ENCODE measurements at regions not wholly inside any gene's neighbourhood (a gene's known extent, or its start where the extent isn't known, plus 50 kb on each side); places are given as distances from the start of the nearest gene placed in this dataset.

DNA sequence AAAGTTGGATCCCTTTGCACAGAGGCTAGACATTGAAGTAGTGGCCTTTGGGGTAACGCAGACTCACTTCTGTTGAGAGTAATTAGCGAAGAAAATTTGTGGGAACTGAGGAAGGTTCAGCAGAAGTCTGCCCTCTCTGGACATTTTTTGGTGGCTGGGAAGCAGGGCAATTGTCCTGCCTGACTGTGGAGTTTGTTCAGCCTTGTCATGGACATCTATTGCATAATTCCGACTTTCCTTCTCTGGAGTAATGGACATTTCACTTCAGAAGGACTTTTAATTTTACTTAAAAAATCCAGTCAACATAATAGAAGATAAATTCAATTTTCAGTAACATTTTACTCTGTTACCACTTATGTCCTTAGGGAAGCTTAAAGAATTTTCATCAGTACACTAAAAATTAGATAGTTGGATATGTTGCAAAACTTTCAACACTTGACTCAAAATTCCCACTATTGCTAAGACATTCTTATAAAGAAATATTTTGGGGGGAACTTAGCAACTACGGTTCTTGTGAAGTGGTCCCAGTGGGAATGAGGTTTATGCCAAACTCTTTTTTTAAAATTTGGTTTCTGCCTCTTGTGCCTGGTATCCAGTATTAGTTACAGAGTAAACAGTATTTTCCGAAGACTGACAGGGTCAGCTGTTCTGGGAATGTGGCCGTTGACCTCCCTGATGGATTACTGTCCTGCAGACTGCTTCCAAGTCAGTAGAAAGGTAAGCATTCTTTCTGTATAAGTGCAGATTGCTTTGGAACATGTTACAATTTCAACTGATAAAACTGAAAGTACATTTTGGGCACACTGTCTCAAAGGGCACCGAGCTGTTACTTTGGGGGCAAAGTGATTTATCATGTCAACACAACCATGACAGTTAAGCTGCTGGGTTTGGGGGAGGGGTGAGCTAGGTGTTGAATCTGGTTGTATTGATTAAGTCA lies 100.6 kb upstream of the MLIP start:
- no peak for DNase-seq (ENCODE audit: low spot score)

DNA sequence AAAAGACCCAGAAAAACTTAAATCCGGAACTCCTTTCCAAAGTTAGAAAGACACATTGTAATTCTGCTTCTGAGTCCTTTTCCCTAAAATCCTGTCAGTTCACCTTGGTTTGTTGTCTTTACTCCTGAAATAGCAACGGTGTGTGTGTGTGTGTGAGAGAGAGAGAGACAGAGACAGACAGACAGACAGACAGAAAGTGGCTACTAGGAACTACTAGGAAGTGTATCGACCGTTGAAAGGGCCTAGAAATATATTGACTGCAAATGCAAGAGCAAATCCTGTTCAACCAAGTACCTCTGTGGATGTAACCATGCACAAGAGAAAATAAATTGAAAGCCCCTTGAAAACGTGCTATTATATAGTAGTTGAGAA lies 100.0 kb upstream of the MLIP start:
- no peak for DNase-seq (ENCODE audit: low spot score)

DNA sequence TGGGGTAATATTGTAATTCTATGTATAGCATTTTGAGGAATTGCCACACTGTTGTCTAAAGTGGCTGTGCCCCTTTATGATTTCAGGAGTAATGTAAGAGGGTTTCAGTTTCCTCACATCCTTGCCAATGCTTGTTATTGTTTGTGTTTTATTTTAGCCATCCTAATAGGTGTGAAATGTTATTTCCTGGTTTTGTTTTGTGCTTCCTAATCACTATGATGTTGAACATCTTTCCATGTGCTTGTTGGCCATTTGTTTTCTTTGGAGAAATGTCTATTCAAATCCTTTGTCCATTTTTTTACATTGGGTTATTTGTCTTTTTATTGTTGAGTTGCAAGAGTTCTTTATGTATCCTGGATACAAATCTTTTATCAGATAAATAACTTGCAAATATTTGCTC lies 97.3 kb upstream of the MLIP start:
- no peak for DNase-seq (ENCODE audit: low spot score)

DNA sequence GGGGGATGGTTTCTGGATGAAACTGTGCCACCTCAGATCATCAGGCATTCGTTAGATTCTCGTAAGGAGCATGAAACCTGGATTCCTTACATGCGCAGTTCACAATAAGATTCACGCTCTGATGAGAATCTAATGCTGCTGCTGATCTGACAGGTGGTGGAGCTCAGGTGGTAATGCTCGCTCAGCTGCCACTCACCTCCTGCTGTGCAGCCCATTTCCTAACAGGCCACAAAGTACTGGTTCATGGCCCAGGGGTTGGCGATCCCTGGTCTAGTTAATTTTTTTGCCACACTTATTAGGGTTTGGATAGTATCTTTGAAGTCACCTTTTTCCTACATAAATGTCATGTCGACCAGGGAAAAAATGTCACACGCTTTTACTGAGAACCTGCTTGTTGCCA lies 96.8 kb upstream of the MLIP start:
- no peak for DNase-seq (ENCODE audit: low spot score)

DNA sequence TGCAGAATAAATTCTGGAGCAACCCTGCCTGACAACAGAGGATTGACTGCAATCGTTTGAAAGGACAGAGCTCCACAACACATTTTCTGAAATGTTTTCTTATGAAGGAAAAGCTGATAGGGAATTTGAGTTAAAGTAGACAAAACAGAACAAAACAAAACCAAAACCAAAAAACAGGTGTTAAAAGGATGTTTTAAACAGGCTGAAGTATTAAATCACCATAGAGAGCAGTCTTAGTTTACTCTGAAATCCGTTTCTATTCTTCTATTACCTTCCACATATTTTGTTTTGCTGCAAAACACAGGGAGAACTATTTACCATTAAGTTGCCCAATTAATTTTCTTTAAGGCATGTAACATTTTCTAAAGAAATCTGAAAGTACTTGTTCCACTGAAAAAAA lies 93.4 kb upstream of the MLIP start:
- DNase-seq (ENCODE audit: low spot score) = no peak

DNA sequence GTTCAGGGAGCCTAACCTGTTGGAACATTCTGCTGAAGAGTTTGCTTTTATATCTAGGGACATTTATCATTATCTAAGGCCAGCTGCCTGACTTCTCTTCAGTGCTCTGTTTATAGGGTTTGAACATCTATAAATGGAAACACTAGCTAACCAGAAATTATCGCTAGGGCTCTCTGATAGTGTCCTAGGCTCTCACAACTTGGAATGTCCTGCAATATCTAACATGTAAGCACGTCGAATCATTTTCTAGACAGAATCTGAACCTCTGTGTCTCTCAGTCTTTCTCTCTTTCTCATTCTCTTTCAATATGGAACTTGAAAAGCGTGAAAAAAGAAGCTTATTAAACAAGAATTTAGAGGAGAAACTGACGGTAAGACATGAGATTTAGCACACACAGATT lies 92.5 kb upstream of the MLIP start:
- DNase-seq (ENCODE audit: low spot score) = no peak

DNA sequence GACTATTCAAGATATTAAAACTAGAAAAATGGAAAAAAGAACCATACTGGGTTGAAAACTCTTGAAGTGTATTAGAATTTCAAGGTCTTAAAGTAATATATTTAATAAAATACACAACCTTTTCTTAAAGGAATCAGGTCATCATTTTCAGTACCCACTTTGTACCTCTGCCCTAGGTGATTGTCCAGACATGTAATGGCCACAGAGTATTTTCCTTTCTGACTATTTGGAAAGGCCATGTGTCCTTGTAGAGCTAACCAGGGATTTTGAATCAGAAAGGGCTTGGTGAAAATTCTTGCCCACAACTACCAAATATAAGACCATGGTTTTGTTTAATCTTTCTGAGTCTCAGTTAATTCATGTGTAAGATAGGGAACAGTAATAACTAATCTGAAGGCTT lies 91.4 kb upstream of the MLIP start:
- DNase-seq (ENCODE audit: low spot score) = no peak

DNA sequence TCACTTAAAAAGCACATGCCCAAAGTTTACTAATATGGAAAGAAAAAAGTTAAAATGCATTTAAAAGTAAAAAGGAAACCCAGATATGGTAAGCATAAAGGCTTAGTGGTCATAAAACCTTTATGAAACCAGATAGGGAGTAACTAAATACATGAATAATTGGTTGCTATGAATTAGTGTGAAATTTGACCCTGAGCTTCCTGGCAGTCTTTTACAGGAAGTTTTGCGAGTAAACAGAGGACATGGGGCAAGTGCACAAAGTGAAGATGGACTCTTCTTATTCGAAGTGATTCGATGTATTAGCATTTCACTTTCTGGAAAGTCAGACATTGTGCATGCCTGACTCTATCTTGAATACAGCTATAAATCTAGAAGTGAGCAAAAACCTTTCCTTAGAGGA lies 90.9 kb upstream of the MLIP start:
- DNase-seq (ENCODE audit: low spot score) = no peak

DNA sequence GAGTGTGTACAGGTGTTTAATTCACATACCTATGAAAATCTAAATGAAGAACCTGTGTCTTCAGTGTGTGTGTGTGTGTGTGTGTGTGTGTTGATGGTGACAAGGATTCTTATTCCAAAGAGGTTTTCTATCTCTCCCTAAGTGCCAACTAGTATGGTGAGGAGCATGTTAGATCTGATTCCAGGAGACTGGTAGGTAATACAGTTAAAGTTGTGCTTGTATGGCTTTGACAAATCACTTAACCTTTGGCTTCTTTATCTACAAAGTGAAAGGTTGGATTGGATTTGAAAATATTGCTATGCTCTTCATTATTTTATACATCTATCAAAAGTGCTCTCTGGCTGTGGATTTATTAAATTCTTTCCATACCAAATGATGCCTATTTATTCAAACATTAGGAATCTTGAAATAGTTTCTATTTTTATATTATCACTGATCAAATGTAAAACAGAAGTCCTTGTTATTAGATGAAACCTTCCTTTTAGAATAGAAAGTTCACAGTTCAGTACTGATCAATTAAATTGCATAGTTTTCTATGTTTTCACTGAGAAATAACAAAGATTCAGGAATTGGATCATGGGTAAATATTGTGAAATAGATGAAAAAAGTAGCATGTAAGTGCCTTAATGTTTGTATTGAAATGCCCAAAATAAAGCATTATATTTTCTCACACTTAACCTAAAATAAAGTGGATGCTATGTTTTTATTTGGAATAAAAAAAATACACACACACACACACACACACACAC lies 84.4 kb upstream of the MLIP start:
- no peak for DNase-seq (ENCODE audit: low spot score)

DNA sequence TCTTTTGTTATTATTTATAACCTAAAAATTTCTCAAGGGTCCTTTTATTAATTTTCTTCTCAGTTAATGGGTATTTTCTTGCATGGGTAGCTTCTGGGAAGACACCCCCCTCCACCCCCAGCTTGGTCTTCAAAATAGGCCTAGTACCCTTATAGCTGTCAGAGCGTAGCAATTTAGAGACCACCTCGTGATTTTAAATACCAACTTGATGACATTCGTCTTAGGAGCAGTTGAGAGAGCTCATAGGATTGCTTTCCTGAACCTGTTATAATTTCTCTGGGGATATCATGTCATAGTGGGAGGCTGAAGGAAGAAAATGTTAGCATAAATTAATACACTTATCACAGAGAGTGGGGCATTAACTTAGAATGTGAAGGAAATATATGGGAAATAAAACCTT lies 83.1 kb upstream of the MLIP start:
- no peak for DNase-seq (ENCODE audit: low spot score)

DNA sequence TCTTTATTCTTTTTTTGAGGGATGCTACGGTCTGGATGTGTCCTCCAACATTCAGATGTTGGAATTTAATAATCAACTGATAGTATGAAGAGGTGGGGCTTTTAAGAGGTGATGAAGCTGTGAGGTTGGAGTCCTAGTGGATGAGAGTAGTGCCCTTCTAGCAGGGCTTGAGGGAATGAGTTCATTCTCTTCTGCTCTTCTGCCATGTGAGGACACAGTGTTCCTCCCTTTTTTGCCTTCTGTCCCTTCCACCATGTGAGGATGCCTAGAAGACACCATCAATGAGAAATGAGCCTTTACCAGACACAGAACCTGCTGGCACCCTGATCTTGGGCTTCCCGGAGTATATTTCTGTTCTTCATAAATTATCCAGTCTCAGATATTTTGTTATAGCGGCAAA lies 82.1 kb upstream of the MLIP start:
- no peak for DNase-seq (ENCODE audit: low spot score)

DNA sequence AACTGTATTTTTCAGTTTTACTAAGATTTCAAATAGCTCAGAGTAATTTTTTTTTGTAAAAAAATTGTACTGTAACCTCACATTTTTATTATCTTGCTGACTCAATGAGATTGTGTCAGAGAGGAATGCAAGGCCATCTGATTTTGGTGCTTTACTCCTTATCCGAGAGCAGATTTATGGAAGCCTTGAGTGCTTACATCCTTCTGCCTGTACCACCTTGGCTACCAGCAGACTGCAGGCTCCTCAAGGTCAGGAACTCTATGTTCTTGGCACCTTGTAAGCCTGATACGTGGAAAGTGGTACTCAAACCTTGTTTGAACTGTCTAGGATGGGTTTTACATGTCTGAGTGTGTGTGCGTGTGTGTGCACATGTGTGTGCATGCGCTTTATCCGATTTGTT lies 80.1 kb upstream of the MLIP start:
- DNase-seq (ENCODE audit: low spot score) = no peak

DNA sequence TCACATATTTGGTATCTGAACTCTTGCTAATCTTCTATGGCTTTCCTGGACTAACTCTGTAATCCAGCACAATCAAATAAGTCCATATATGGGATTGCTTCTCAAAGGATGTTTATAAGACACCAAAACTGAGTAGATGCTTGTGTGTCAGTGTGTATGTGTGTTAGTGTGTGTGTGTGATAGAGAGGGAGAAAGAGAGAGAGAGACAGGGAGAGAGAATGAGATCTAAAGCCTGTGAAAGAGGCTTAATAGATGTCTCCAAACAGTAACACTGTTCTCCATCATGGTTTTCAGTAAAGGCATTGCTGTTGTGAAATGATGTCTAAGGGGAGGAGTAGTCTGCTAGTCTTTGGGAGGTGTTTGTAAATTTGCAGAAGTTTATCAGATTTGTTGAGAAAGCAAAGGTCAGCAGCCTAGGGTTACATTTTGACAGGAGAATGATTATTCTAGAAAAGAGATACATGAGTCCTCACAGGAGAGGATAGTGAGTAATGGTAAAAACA lies 73.9 kb upstream of the MLIP start:
- no peak for DNase-seq (ENCODE audit: low spot score)

DNA sequence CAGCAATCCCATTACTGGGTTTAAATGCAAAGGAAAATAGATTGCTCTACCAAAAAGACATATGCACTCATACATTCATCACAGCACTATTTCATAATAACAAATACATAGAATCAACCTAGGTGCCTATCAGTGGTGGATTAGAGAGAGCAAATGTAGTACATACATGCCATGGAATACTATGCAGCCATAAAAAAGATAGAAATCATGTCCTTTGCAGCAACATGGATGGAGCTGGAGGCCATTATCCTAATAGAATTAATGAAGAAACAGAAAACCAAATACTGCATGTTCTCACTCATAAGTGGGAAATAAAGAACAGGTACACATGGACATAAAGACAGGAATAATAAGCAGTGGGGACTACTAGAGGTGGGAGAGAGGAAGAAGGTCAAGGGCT lies 70.7 kb upstream of the MLIP start:
- no peak for DNase-seq (ENCODE audit: low spot score)

DNA sequence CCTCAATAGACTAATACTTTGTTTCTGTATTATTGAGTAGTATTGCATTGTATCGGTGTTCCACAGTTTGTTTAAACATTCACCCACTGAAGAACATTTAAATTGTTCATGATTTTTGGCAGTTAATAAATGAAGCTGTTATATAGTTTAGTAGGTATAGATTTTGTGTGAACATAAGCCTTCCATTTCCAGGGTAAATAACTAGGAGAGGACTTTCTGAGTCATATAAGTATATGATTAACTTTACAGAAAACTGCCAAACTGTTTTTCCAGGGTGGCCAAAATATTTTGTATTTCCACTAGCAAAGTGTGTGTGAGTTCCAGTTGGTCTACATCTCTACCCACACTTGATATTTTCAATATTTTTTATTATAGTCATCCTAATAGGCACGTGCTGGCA lies 70.0 kb upstream of the MLIP start:
- DNase-seq (ENCODE audit: low spot score) = no peak

DNA sequence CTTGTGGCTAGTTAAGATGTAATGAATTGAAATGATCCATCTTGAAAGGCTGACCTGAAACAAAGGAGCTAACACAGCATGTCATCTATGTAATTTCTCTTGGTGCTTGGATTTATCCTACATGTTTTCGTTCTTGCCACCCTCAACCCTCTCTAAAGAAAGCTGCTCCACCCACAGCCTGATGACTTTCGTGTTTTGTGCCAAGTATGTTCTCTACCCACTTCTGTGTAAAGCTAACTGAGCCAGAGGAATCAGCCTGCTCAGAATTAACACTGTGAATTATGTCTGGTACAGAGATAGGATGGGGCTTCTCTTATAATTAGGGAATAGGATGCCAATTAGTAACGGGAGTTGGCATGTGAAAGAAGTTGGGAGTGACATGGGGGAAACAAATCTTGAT lies 67.9 kb upstream of the MLIP start:
- peak; percentile 36 for DNase-seq (ENCODE audit: low spot score)

DNA sequence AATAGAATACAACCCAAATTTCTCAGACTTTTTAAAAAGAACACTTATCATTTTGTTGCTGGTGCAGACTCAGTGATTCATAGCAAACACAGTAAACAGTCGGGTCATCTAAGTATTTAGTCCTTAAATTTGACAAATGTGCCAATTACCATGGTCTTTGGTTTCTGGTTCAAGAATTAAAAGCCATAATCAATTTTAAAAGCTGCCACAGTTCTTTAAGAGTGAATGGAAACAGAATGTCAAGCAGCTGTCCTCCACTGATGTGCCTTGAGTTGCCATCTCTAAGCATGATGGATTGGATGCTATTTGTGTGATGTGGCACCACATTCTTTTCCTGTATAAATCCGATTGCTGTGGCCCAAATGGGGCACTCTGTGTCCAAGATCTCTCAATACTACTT lies 67.2 kb upstream of the MLIP start:
- DNase-seq (ENCODE audit: low spot score) = no peak

DNA sequence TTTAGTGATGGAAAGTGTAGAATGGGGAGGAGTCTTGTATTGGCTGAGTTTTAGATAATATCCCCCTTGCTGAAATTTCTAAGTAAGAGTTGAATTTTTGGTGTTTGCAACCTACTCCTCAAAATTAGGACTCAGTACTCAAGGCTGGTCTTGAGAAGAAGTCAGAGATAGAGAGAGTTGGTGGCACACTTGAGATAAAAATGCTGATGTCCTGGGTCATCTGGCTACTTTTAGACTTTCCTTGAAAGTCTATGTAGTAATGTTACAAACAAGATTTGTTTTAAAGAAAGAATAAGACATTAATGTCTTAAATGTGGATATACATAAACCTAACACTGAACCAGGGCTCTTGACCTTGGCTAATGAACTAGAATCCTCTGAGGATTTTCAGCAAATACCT lies 62.5 kb upstream of the MLIP start:
- no peak for DNase-seq (ENCODE audit: low spot score)

DNA sequence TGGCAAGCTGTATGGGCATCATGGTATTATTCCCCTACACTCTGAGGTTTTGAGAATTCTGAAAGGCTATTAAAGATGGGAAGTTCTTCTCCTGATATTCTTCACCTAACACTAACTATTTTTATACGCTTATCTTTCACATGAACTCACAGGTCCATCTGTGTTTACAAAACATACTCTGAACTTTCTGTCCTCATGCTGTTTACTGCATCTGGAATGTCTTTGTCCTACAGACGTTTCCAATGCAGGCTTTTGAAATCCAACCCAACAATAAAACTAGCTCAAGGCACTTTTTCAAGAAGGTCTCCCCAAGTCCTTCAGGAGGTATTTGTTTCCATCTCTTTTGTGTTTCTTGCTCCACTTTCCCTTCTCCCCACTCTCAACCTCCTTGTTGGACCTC lies 60.5 kb upstream of the MLIP start:
- DNase-seq (ENCODE audit: low spot score) = no peak

DNA sequence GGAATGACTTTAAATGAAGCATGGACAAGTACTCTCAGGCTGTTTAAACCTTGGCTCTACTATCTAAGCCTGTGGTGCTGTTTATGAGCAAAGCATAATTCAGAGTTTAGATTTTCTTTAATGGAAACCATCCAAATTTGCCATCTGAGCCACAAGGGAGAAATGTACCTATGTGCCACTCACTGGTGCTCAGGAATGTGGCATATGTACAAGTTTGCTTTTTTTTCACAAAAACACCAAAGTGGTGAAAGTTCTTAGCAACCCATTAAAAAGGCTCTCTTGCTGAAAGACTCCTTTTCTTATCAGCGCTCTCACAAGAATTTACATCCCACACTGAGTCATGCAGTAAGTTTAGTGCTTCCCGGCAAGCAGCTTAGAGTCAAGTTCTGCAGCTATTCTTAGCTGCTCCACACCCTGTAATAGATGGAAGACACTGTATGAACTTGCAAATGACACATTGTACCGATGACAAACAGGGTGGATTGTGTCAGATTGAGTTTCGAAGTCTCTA lies 57.3 kb upstream of the MLIP start:
- no peak for DNase-seq (ENCODE audit: low spot score)

DNA sequence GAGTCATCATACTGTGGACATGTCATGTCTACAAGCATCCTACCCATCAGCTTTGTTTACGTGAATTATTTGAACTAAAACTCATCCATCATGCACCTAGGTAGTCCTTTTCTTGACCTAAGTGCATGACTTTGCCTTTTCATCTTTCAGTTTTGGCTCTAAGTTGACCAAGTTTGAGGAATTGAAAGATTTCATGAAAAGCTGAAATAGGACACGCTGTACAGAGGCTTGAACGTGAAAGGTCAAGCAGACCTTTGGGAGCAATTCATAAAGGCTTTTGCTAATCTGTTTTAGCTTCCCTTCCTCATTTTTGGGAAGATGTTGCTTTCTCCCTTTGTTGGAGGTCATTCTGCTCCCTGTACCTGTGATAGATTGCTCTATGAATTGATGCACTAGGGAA lies 55.1 kb upstream of the MLIP start:
- DNase-seq (ENCODE audit: low spot score) = no peak

DNA sequence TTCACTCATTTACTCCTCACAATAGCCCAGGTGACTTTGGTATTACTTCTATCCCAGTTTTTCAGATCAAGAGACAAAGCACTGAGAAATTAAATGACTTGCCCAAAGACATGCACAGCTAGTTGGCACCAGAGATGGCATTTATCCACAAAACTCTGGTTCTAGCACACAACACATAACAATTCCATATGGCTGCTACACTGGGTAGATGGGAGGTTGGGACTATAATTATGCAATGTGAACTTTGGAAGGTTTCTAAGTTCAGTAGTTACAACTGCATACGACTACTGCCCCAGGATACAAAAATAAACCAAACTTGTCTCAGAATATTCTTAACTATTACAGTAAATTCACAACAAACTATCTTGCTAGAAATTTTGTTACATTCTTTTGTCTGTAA lies 54.2 kb upstream of the MLIP start:
- no peak for DNase-seq (ENCODE audit: low spot score)

DNA sequence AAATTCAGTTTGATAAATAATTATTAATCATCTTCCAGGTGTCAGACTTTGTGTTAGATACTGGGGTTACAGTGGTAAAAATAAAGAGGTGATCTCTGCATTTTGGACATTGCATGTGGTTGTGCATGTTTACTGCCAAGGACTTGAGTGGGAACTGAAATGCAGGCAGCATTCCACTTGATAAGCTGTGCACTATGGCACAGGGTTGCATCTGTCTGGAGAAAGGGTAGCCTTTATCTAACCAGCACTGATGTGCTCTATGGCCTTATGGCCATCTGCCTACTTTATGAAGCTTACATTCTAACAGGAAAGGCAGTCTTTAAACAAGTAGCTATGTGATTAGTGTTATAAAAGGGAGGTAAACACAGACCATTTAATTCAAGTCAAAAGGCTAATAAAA lies 53.0 kb upstream of the MLIP start:
- DNase-seq (ENCODE audit: low spot score) = no peak

All from Ammon's horn (tissue), 1 donor.